K562 (cell line): ENCODE measurements at regions not wholly inside any gene's neighbourhood (a gene's known extent, or its start where the extent isn't known, plus 50 kb on each side); places are given as distances from the start of the nearest gene placed in this dataset.

Experiments used
- ATAC-seq: fragments of 200-7000 bp; cut with Tn5 transposase; 3 replicates; pipeline ENCODE4 v1.9.1; 2020; ENCODE audit warnings: moderate library complexity
- BruUV-seq: library from RNA; stranded (reverse); fragments of 400-500 nt; replicated peaks from 2 replicates; lab custom pipeline; 2021; lab: Mats Ljungman, UMichigan
- CTCF ChIA-PET: fragments of 300-600 bp; formaldehyde crosslinking; extraction: SDS; loops from one replicate; lab custom pipeline; 2021; ENCODE audit warnings: low intra/inter-chr PET ratio; lab: Yijun Ruan, JAX
- POLR2A ChIA-PET: fragments of 300-600, 350-650 bp; sonication (Branson Sonifier 250); formaldehyde crosslinking; extraction: SDS; loops from one replicate; lab custom pipeline; 2021; ENCODE audit warnings: antibody characterized with exemption, inconsistent platforms; lab: Yijun Ruan, JAX
- DNase-seq, 4 experiments: peaks; one replicate each; pipeline versions ENCODE4 v3.0.0 to v3.0.0-alpha.2; 2011 to 2018; ENCODE audit warnings: low spot score in 3 of 4, mixed read lengths in 3 of 4; ENCODE audit errors: extremely low read depth in 1 of 4
- FAIRE-seq: peaks from 2 replicates; lab custom pipeline; 2011; peaks lifted over from hg19 to GRCh38; lab: Jason Lieb, UNC
- H2AFZ ChIP-seq: 2 replicates; pipeline ENCODE4 v1.6.0; 2011; ENCODE audit warnings: low read depth, low read length, control low read depth, inconsistent platforms
- H3K27ac ChIP-seq: fragments of 200-600 bp; 3 replicates; pipeline ENCODE4 v1.8.0; 2011; ENCODE audit warnings: low read depth, mild to moderate bottlenecking, control low read depth, inconsistent platforms, low read length, moderate library complexity, mixed read lengths; ENCODE audit errors: extremely low read depth
- H3K27me3 ChIP-seq, 2 experiments: fragments of 300-600 bp in 1 of 2; 2 replicates in 1 of 2; 3 replicates in 1 of 2; pipeline versions ENCODE4 v1.6.0 to v1.8.0; 2011; ENCODE audit warnings: inconsistent platforms in 2 of 2, low read length in 2 of 2, mild to moderate bottlenecking in 1 of 2, mixed read lengths in 1 of 2, moderate library complexity in 1 of 2; ENCODE audit not compliant: control insufficient read depth in 2 of 2, insufficient read depth in 2 of 2
- H3K36me3 ChIP-seq: fragments of 300-600 bp; 3 replicates; pipeline ENCODE4 v1.8.0; 2011; ENCODE audit warnings: mild to moderate bottlenecking, low read length, inconsistent platforms; ENCODE audit not compliant: control insufficient read depth, insufficient read depth
- H3K4me1 ChIP-seq, 2 experiments: fragments of 200-600 bp in 1 of 2; replicated peaks in 1 of 2; 2 replicates in 1 of 2; 3 replicates in 1 of 2; pipeline versions ENCODE4 v1.5.1 to v1.8.0; 2011; ENCODE audit warnings: inconsistent platforms in 2 of 2, low read length in 2 of 2, mild to moderate bottlenecking in 1 of 2, mixed read lengths in 1 of 2, moderate library complexity in 1 of 2; ENCODE audit not compliant: control insufficient read depth in 2 of 2, insufficient read depth in 2 of 2
- H3K4me2 ChIP-seq: 2 replicates; pipeline ENCODE4 v1.6.1; 2011; ENCODE audit warnings: low read length, control low read depth, inconsistent platforms, mixed read lengths; ENCODE audit not compliant: insufficient read depth
- H3K4me3 ChIP-seq: fragments of 200-600 bp; sonication (generic), shearing (Covaris generic); 2 replicates; pipeline ENCODE4 v1.5.1; 2016; ENCODE audit warnings: control low read depth, inconsistent platforms
- H3K79me2 ChIP-seq: fragments of 200-600 bp; 3 replicates; pipeline ENCODE4 v1.8.0; 2011; ENCODE audit warnings: low read length, inconsistent platforms; ENCODE audit not compliant: control insufficient read depth, insufficient read depth
- H3K9ac ChIP-seq, 2 experiments: 2 replicates each; pipeline versions ENCODE4 v1.6.0 to v1.6.1; 2011; ENCODE audit warnings: low read depth in 2 of 2, low read length in 2 of 2, control low read depth in 1 of 2, inconsistent platforms in 1 of 2, mild to moderate bottlenecking in 1 of 2, mixed read lengths in 1 of 2; ENCODE audit not compliant: insufficient read depth in 1 of 2
- H3K9me1 ChIP-seq: one replicate; pipeline ENCODE4 v1.6.0; 2011; ENCODE audit warnings: inconsistent platforms, mild to moderate bottlenecking, low read length, moderate library complexity; ENCODE audit not compliant: control insufficient read depth, insufficient read depth
- H3K9me3 ChIP-seq: replicated peaks from 2 replicates; pipeline ENCODE4 v1.5.1; 2011; ENCODE audit warnings: low read depth, low read length, inconsistent platforms; ENCODE audit not compliant: control insufficient read depth, insufficient read depth
- H4K20me1 ChIP-seq: replicated peaks from 2 replicates; pipeline ENCODE4 v1.6.1; 2011; ENCODE audit warnings: low read length, inconsistent platforms, mixed read lengths; ENCODE audit not compliant: control insufficient read depth, insufficient read depth
- ATF1 ChIP-seq, 2 experiments: fragments of 450-650 bp in 1 of 2; IDR thresholded peaks; 2 replicates each; pipeline ENCODE4 v1.6.1; 2016; ENCODE audit warnings: missing compliant biosample characterization in 1 of 2, missing genetic modification characterization in 1 of 2
- BACH1 ChIP-seq: fragments of 200-800 bp; sonication (Bioruptor generic); IDR thresholded peaks from 2 replicates; pipeline ENCODE4 v1.6.1; 2016; ENCODE audit warnings: missing genetic modification characterization, missing compliant biosample characterization
- FOSL1 ChIP-seq: fragments of 200-800 bp; sonication (Bioruptor generic); conservative IDR thresholded peaks from 2 replicates; pipeline ENCODE4 v1.6.1; 2016; ENCODE audit warnings: missing genetic modification characterization, missing compliant biosample characterization
- MAFK ChIP-seq: IDR thresholded peaks from 2 replicates; pipeline ENCODE4 v1.6.1; 2011; ENCODE audit warnings: low read length, improper control_type of control experiment
- PCBP2 ChIP-seq: fragments of 200-400 bp; formaldehyde crosslinking; IDR thresholded peaks from 2 replicates; pipeline ENCODE4 v1.6.1; 2018; ENCODE audit warnings: low read length, low read depth, mild to moderate bottlenecking, moderate library complexity; ENCODE audit not compliant: poor library complexity, severe bottlenecking
- RAD21 ChIP-seq, 2 experiments: fragments of 250-450 bp in 1 of 2; fragments of 450-650 bp in 1 of 2; sonication (Bioruptor Pico) in 1 of 2; formaldehyde crosslinking in 1 of 2; IDR thresholded peaks in 1 of 2; conservative IDR thresholded peaks in 1 of 2; 2 replicates each; pipeline versions ENCODE4 v1.4.0 to v1.8.0; 2020 to 2022; ENCODE audit warnings: mild to moderate bottlenecking in 2 of 2, moderate library complexity in 1 of 2
- SMARCE1 ChIP-seq: fragments of 450-650 bp; IDR thresholded peaks from 2 replicates; pipeline ENCODE4 v1.7.1; 2016; ENCODE audit warnings: mild to moderate bottlenecking
- SRSF9 ChIP-seq: fragments of 200-400 bp; formaldehyde crosslinking; IDR thresholded peaks from 2 replicates; pipeline ENCODE4 v1.6.1; 2017; ENCODE audit warnings: low read depth, low read length, borderline replicate concordance
- ZBTB2 ChIP-seq: fragments of 450-650 bp; IDR thresholded peaks from 2 replicates; pipeline ENCODE4 v1.6.1; 2016; ENCODE audit warnings: antibody characterized with exemption
- ZNF134 ChIP-seq: fragments of 250-450 bp; sonication (Bioruptor Pico); conservative IDR thresholded peaks from 2 replicates; pipeline ENCODE4 v1.4.0; 2020
- ZNF140 ChIP-seq: fragments of 250-450 bp; sonication (Bioruptor Pico); IDR thresholded peaks from 2 replicates; pipeline ENCODE4 v1.8.0; 2021; ENCODE audit warnings: moderate library complexity, mild to moderate bottlenecking, inconsistent platforms
- ZNF431 ChIP-seq: sonication (generic); formaldehyde crosslinking; IDR thresholded peaks from 2 replicates; pipeline ENCODE4 v1.8.0; 2022; ENCODE audit warnings: mild to moderate bottlenecking, missing genetic modification reagents
- ZNF780A ChIP-seq: fragments of 250-450 bp; sonication (Bioruptor Pico); IDR thresholded peaks from 2 replicates; pipeline ENCODE4 v1.5.0; 2021; ENCODE audit warnings: mild to moderate bottlenecking
- WGBS: fragments of 100-300 bp; shearing (Covaris generic); methylation state at CpG from one replicate; pipeline ENCODE4 v1.1.6; 2016; ENCODE audit warnings: low coverage, mixed read lengths; ENCODE audit not compliant: insufficient coverage; ENCODE audit errors: missing lambda C conversion rate; 5-methylcytosine and 5-hydroxymethylcytosine counted together
- in situ Hi-C: fragments of 300-500 bp; cut with MboI; formaldehyde crosslinking; loops from 4 replicates; pipeline ENCODE4 v1.15.0; 2018; ENCODE audit warnings: inconsistent platforms, mixed read lengths
- intact Hi-C: fragments of 100-400 bp; cut with micrococcal nuclease; formaldehyde crosslinking; loops from 2 replicates; pipeline ENCODE4 v1.14.2; 2022

GRCh38 chr11:95404370-95404769, 173.4 kb upstream of the SESN3 start:
- Histone ChIP-seq H4K20me1 (no peaks in the 10 kb centered on the region), H3K9me3 (no peaks in the 10 kb centered on the region), H3K9me1 (no peaks in the 10 kb centered on the region), H3K36me3 (no peaks in the 10 kb centered on the region), H3K4me2 (no peak overlapping the region), H3K27me3 (no peaks in the 10 kb centered on the region), H3K4me1 (no peaks in the 10 kb centered on the region), H2AFZ (no peak overlapping the region), H3K9ac (no peak overlapping the region), H3K4me3 (no peak overlapping the region), H3K27ac (no peak overlapping the region), H3K79me2 (no peaks in the 10 kb centered on the region)
- 0 out of 4 replicates have a peak, but pooled peaks of 1 of the 2 experiments have one; percentile 5 for TF ChIP-seq RAD21 (CRISPR knock-in tag; conservative IDR thresholded peaks at IDR 0.05 in 1 of 2, IDR thresholded peaks at IDR 0.05 in 1 of 2)
- TF ChIP-seq ZNF140 (CRISPR knock-in tag) = no peak
- 4% methylated on average over 4 of the region's 4 CpGs for WGBS
- intact Hi-C loops (no loop called here), in situ Hi-C loops (no loop called here)
- BruUV-seq = no TSS peak
- ATAC-seq (no peak), FAIRE-seq (no peak), DNase-seq (no peak)
- POLR2A ChIA-PET = interaction anchor here (1.2 kb wide), 1 partner anchor 12 kb away, joined by 3 read pairs; no protein-coding TSS in a partner anchor
- CTCF ChIA-PET = no interaction called here

- 0% methylated on average over 3 of the region's 3 CpGs for WGBS
- ATAC-seq = peak; percentile 70
- ChIA-PET POLR2A (interaction anchor here (0.6 to 0.8 kb wide), 3 partner anchors 28 to 260 kb away, joined by 3 read pairs; no protein-coding TSS in a partner anchor), CTCF (no interaction called here)
- Histone ChIP-seq H2AFZ (no peak overlapping the region), H3K27ac (no peak overlapping the region), H3K9me3 (no peaks in the 10 kb centered on the region), H3K36me3 (no peaks in the 10 kb centered on the region), H3K9ac (no peak overlapping the region), H3K79me2 (no peaks in the 10 kb centered on the region), H3K4me2 (no peak overlapping the region; the same call in 1 of the 2 replicates), H3K4me3 (no peak overlapping the region), H3K4me1 (0 out of 5 replicates have a peak, but pooled peaks cover 0 to 6% of the 10 kb centered on the region in 2 experiments), H4K20me1 (no peaks in the 10 kb centered on the region), H3K27me3 (no peaks in the 10 kb centered on the region), H3K9me1 (no peaks in the 10 kb centered on the region)
- in situ Hi-C loops = no loop called here
- peak; percentile 11 for FAIRE-seq
- peak in 2 of 4 experiments; percentile 14 to 62 for DNase-seq
- intact Hi-C loops = no loop called here
- no TSS peak for BruUV-seq
- TF ChIP-seq PCBP2 (no peak), ZBTB2 (no peak), ZNF780A (CRISPR knock-in tag) (no peak), BACH1 (tag) (no peak), SMARCE1 (peak; percentile 65; the same call in 1 of the 2 replicates), ZNF431 (CRISPR knock-in tag) (no peak), ATF1 (CRISPR knock-in tag; IDR thresholded peaks at IDR 0.05) (no peak), ATF1 (tag; IDR thresholded peaks at IDR 0.05) (no peak), FOSL1 (tag) (peak; percentile 91), MAFK (peak; percentile 50; the same call in 1 of the 2 replicates), ZNF134 (CRISPR knock-in tag) (peak; percentile 43; the same call in 1 of the 2 replicates), RAD21 (CRISPR knock-in tag; conservative IDR thresholded peaks at IDR 0.05 in 1 of 2, IDR thresholded peaks at IDR 0.05 in 1 of 2) (0 out of 4 replicates have a peak, but pooled peaks of 1 of the 2 experiments have one; percentile 19), SRSF9 (no peak)
Observed at GRCh38 chr11:95398437-95399112, 167.6 kb upstream of the SESN3 start.
